ENCODE measurements at regions not wholly inside any gene's neighbourhood (a gene's known extent, or its start where the extent isn't known, plus 50 kb on each side); places are given as distances from the start of the nearest gene placed in this dataset.

- DNase-seq (ENCODE audit: low read depth): no peak
Measured at GRCh38 chr2:64369706-64370105, 84.3 kb upstream of the LGALSL start.

- DNase-seq (ENCODE audit: low read depth): no peak
Measured at GRCh38 chr2:64371727-64372126, 82.2 kb upstream of the LGALSL start.

- no peak for DNase-seq (ENCODE audit: low read depth)
Measured at GRCh38 chr2:64374686-64375085, 79.3 kb upstream of the LGALSL start.

- no peak for DNase-seq (ENCODE audit: low read depth)
Measured at GRCh38 chr2:64376926-64377325, 77.0 kb upstream of the LGALSL start.

GRCh38 chr2:64379186-64379585, 74.8 kb upstream of the LGALSL start:
- no peak for DNase-seq (ENCODE audit: low read depth)

GRCh38 chr2:64380853-64381527, 73.0 kb upstream of the LGALSL start:
- no peak for DNase-seq (ENCODE audit: low read depth)

GRCh38 chr2:64383016-64383591, 70.9 kb upstream of the LGALSL start:
- no peak for DNase-seq (ENCODE audit: low read depth)

GRCh38 chr2:64383881-64384280, 70.1 kb upstream of the LGALSL start:
- no peak for DNase-seq (ENCODE audit: low read depth)

- no peak for DNase-seq (ENCODE audit: low read depth)
Measured at GRCh38 chr2:64386676-64387075, 67.3 kb upstream of the LGALSL start.

- DNase-seq (ENCODE audit: low read depth): no peak
Measured at GRCh38 chr2:64390586-64390985, 63.4 kb upstream of the LGALSL start.

- peak; percentile 19 for DNase-seq (ENCODE audit: low read depth)
Measured at GRCh38 chr2:64391424-64391823, 62.5 kb upstream of the LGALSL start.

GRCh38 chr2:64391940-64392339, 62.0 kb upstream of the LGALSL start:
- no peak for DNase-seq (ENCODE audit: low read depth)

GRCh38 chr2:64392529-64392928, 61.4 kb upstream of the LGALSL start:
- no peak for DNase-seq (ENCODE audit: low read depth)

GRCh38 chr2:64393383-64394010, 60.5 kb upstream of the LGALSL start:
- no peak for DNase-seq (ENCODE audit: low read depth)

GRCh38 chr2:64394153-64394552, 59.8 kb upstream of the LGALSL start:
- DNase-seq (ENCODE audit: low read depth): no peak

GRCh38 chr2:64396001-64396400, 58.0 kb upstream of the LGALSL start:
- DNase-seq (ENCODE audit: low read depth): no peak

GRCh38 chr2:64396551-64396950, 57.4 kb upstream of the LGALSL start:
- no peak for DNase-seq (ENCODE audit: low read depth)

GRCh38 chr2:64398516-64399129, 55.3 kb upstream of the LGALSL start:
- DNase-seq (ENCODE audit: low read depth): no peak

GRCh38 chr2:64399521-64399920, 54.4 kb upstream of the LGALSL start:
- DNase-seq (ENCODE audit: low read depth): no peak

- peak; percentile 14 for DNase-seq (ENCODE audit: low read depth)
Measured at GRCh38 chr2:64400105-64400728, 53.7 kb upstream of the LGALSL start.

GRCh38 chr2:64400733-64401528, 53.0 kb upstream of the LGALSL start:
- DNase-seq (ENCODE audit: low read depth): peak; percentile 29

GRCh38 chr2:64401529-64401880, 52.5 kb upstream of the LGALSL start:
- DNase-seq (ENCODE audit: low read depth): no peak
